B cell (primary cell): ENCODE measurements at regions not wholly inside any gene's neighbourhood (a gene's known extent, or its start where the extent isn't known, plus 50 kb on each side); places are given as distances from the start of the nearest gene placed in this dataset.

Source experiments
- CTCF ChIP-seq: fragments of 200-600 bp; IDR thresholded peaks from one replicate; pipeline ENCODE4 v1.8.0; 2022; ENCODE audit warnings: antibody characterized with exemption, mild to moderate bottlenecking
- EZH2 ChIP-seq: IDR thresholded peaks from 2 replicates; pipeline ENCODE4 v1.6.1; 2012; ENCODE audit warnings: borderline replicate concordance, low read depth, mild to moderate bottlenecking, moderate library complexity, low read length; ENCODE audit not compliant: insufficient read depth, poor library complexity, severe bottlenecking

- TF ChIP-seq CTCF (no peak), EZH2 (no peak)
Measured at GRCh38 chr2:53485021-53485728, 282.4 kb upstream of the CHAC2 start.
